SK-N-SH (cell line): ENCODE measurements at regions not wholly inside any gene's neighbourhood (a gene's known extent, or its start where the extent isn't known, plus 50 kb on each side); places are given as distances from the start of the nearest gene placed in this dataset.

ENCODE experiments used
- CTCF ChIA-PET: fragments of 300-600, 350-600 bp; formaldehyde crosslinking; extraction: SDS; loops from one replicate; lab custom pipeline; 2021; lab: Yijun Ruan, JAX
- POLR2A ChIA-PET: fragments of 350-600 bp; sonication (Branson Sonifier 250); formaldehyde crosslinking; extraction: SDS; loops from one replicate; lab custom pipeline; 2020; ENCODE audit warnings: antibody characterized with exemption, inconsistent platforms; lab: Yijun Ruan, JAX
- DNase-seq: peaks from one replicate; pipeline ENCODE4 v3.0.0; 2012
- H2AFZ ChIP-seq: fragments of 200-600 bp; sonication (generic); 2 replicates; pipeline ENCODE4 v1.8.1; 2016; ENCODE audit warnings: antibody characterized with exemption, mild to moderate bottlenecking, low read depth
- H3F3A ChIP-seq: fragments of 200-600 bp; sonication (generic); replicated peaks from 2 replicates; pipeline ENCODE3; 2016; ENCODE audit warnings: antibody characterized with exemption, mild to moderate bottlenecking; ENCODE audit not compliant: insufficient read depth
- H3K27ac ChIP-seq, 2 experiments: fragments of 200-500 bp in 1 of 2; fragments of 200-600 bp in 1 of 2; sonication (Bioruptor generic) in 1 of 2; sonication (generic), shearing (Covaris generic) in 1 of 2; 2 replicates each; pipeline versions ENCODE4 v1.5.1 to v1.6.1; 2014 to 2016; ENCODE audit warnings: low read depth in 2 of 2, inconsistent platforms in 1 of 2, low read length in 1 of 2, mild to moderate bottlenecking in 1 of 2, mixed read lengths in 1 of 2
- H3K27me3 ChIP-seq: fragments of 200-600 bp; sonication (generic), shearing (Covaris generic); 2 replicates; pipeline ENCODE4 v1.6.1; 2016; ENCODE audit warnings: mixed run types; ENCODE audit not compliant: insufficient read depth
- H3K36me3 ChIP-seq, 2 experiments: fragments of 200-500 bp in 1 of 2; fragments of 200-600 bp in 1 of 2; sonication (Bioruptor generic) in 1 of 2; sonication (generic) in 1 of 2; replicated peaks in 1 of 2; 2 replicates each; pipeline versions ENCODE3 to v1.5.1; 2014 to 2016; ENCODE audit warnings: low read length in 1 of 2, mild to moderate bottlenecking in 1 of 2; ENCODE audit not compliant: insufficient read depth in 2 of 2, control insufficient read depth in 1 of 2
- H3K4me1 ChIP-seq, 2 experiments: fragments of 200-500 bp in 1 of 2; fragments of 200-600 bp in 1 of 2; sonication (Bioruptor generic) in 1 of 2; sonication (generic), shearing (Covaris generic) in 1 of 2; 2 replicates each; pipeline versions ENCODE4 v1.5.1 to v1.6.1; 2014 to 2016; ENCODE audit warnings: low read depth in 1 of 2, low read length in 1 of 2, mixed run types in 1 of 2; ENCODE audit not compliant: insufficient read depth in 2 of 2, control insufficient read depth in 1 of 2
- H3K4me2 ChIP-seq: fragments of 200-600 bp; sonication (generic), shearing (Covaris generic); 2 replicates; pipeline ENCODE4 v1.6.1; 2017; ENCODE audit warnings: mixed run types
- H3K4me3 ChIP-seq, 2 experiments: fragments of 200-500 bp in 1 of 2; fragments of 200-600 bp in 1 of 2; sonication (Bioruptor generic) in 1 of 2; sonication (generic), shearing (Covaris generic) in 1 of 2; 2 replicates each; pipeline versions ENCODE4 v1.5.1 to v1.8.1; 2014 to 2016; ENCODE audit warnings: low read depth in 2 of 2, inconsistent platforms in 1 of 2, low read length in 1 of 2, mild to moderate bottlenecking in 1 of 2, mixed read lengths in 1 of 2, moderate library complexity in 1 of 2
- H3K79me2 ChIP-seq: fragments of 200-600 bp; sonication (generic); 2 replicates; pipeline ENCODE4 v1.8.1; 2017; ENCODE audit warnings: mild to moderate bottlenecking; ENCODE audit not compliant: insufficient read depth
- H3K9ac ChIP-seq: fragments of 200-600 bp; sonication (generic); 2 replicates; pipeline ENCODE4 v1.6.1; 2017; ENCODE audit warnings: mixed run types
- H3K9me2 ChIP-seq: fragments of 200-600 bp; sonication (generic); 2 replicates; pipeline ENCODE4 v1.6.1; 2017; ENCODE audit warnings: mixed run types
- H3K9me3 ChIP-seq: fragments of 200-600 bp; sonication (generic); 2 replicates; pipeline ENCODE4 v1.6.1; 2017; ENCODE audit warnings: mixed run types, mild to moderate bottlenecking, moderate library complexity
- H4K20me1 ChIP-seq: fragments of 200-600 bp; sonication (generic); 2 replicates; pipeline ENCODE4 v1.6.1; 2017; ENCODE audit warnings: mild to moderate bottlenecking, mixed run types; ENCODE audit not compliant: insufficient read depth
- ELF1 ChIP-seq: IDR thresholded peaks from 2 replicates; pipeline ENCODE4 v1.4.0; 2012
- EZH2phosphoT487 ChIP-seq: fragments of 200-600 bp; sonication (generic); IDR thresholded peaks from 2 replicates; pipeline ENCODE4 v1.6.1; 2017; ENCODE audit warnings: low read depth, mixed run types, mild to moderate bottlenecking, antibody characterized with exemption, moderate library complexity, borderline replicate concordance
- FOSL2 ChIP-seq: IDR thresholded peaks from 2 replicates; pipeline ENCODE4 v1.4.0; 2012; ENCODE audit warnings: low read depth, mild to moderate bottlenecking, moderate library complexity, borderline replicate concordance
- FOXM1 ChIP-seq: IDR thresholded peaks from 2 replicates; pipeline ENCODE4 v1.4.0; 2012; ENCODE audit warnings: low read depth, mild to moderate bottlenecking
- GABPA ChIP-seq: IDR thresholded peaks from 2 replicates; pipeline ENCODE4 v1.4.0; 2012; ENCODE audit warnings: low read depth, mild to moderate bottlenecking
- GATA2 ChIP-seq: sonication (generic); formaldehyde crosslinking; IDR thresholded peaks from 2 replicates; pipeline ENCODE4 v1.5.0; 2020; ENCODE audit warnings: mild to moderate bottlenecking, missing genetic modification reagents
- MEF2A ChIP-seq: IDR thresholded peaks from 2 replicates; pipeline ENCODE4 v1.4.0; 2012; ENCODE audit warnings: low read depth, borderline replicate concordance
- POLR2AphosphoS5 ChIP-seq: IDR thresholded peaks from 2 replicates; pipeline ENCODE4 v1.6.1; 2012; ENCODE audit warnings: low read depth, low read length
- RXRA ChIP-seq: IDR thresholded peaks from 2 replicates; pipeline ENCODE4 v1.4.0; 2012; ENCODE audit warnings: low read depth, mild to moderate bottlenecking, borderline replicate concordance
- SMC3 ChIP-seq: IDR thresholded peaks from 2 replicates; pipeline ENCODE4 v1.6.1; 2012; ENCODE audit warnings: low read depth, low read length, improper control_type of control experiment
- TAF1 ChIP-seq: IDR thresholded peaks from 2 replicates; pipeline ENCODE4 v1.6.1; 2012; ENCODE audit warnings: low read depth, mild to moderate bottlenecking, low read length, moderate library complexity, borderline replicate concordance
- TEAD4 ChIP-seq: IDR thresholded peaks from 2 replicates; pipeline ENCODE4 v1.4.0; 2012; ENCODE audit warnings: mild to moderate bottlenecking, borderline replicate concordance; ENCODE audit not compliant: insufficient read depth
- YY1 ChIP-seq: IDR thresholded peaks from 2 replicates; pipeline ENCODE4 v1.4.0; 2012; ENCODE audit warnings: low read depth, mild to moderate bottlenecking
- WGBS: methylation state at CpG from one replicate; pipeline ENCODE4 v1.1.6; 2017; ENCODE audit warnings: low lambda C conversion rate; 5-methylcytosine and 5-hydroxymethylcytosine counted together
- TF ChIP-seq, protein P1 (sequence below): IDR thresholded peaks from 2 replicates; pipeline ENCODE4 v1.4.0; 2012; ENCODE audit warnings: low read depth, borderline replicate concordance
- TF ChIP-seq, protein P2 (sequence below): IDR thresholded peaks from 2 replicates; pipeline ENCODE4 v1.4.0; 2012; ENCODE audit warnings: low read depth, borderline replicate concordance
- TF ChIP-seq, protein P3 (sequence below): IDR thresholded peaks from 2 replicates; pipeline ENCODE4 v1.4.0; 2012; ENCODE audit warnings: low read depth

DNA sequence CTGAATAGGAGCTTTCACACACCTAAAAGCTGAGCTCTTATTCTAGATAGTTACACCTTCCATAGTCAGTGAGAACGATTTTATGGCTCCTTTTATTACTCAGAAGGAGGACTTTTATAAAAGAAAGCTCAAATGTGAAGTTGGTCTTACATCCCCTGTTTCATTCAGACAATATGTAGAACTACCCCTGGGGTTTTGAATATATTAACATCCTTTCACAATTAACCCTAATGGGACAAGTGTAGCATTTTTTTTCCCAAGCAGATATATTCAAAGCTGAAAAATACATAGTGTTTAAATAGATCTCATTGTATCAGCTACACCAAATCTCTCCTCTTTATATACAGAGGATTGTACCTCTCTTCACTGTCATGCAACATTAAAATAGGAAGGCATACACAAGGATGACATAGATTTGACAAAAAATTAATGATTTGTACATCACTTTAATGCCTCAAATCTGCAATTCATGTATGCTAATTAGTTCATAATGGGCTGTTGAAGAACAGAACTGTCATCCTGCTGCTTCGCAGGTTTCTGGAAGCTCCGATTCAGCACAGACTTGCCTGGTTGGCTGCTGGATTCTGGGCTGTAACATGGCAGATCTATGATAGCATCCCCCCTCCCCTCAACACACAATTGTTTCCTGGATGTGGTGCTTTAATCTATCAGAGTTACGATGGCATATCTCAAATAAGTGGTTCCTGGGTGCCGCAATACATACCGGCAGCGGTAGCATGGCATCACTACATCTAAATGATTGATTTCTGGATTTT is 129.7 kb upstream of the PARD3B start:
- TF ChIP-seq GATA2 (CRISPR knock-in tag) (peak; percentile 32; the same call in 1 of the 2 replicates), TEAD4 (no peak)
- TF ChIP-seq, all 33 proteins: peak for 1
- H3K4me2 ChIP-seq = no peak overlapping the region
- peak; percentile 20 for DNase-seq
- H3K4me1 ChIP-seq = peaks cover 0 to 6% of the 10 kb centered on the region in 2 experiments; a peak in 2 of 4 replicates
- no peaks in the 10 kb centered on the region for H3K79me2 ChIP-seq
- no peaks in the 10 kb centered on the region for H3K36me3 ChIP-seq
- H3K9ac ChIP-seq = no peak overlapping the region
- WGBS = 34% methylated on average over 7 of the region's 7 CpGs
- no peaks in the 10 kb centered on the region for H3K9me2 ChIP-seq
- no peaks in the 10 kb centered on the region for H4K20me1 ChIP-seq
- no peaks in the 10 kb centered on the region for H3K27me3 ChIP-seq
- H3F3A ChIP-seq = no peaks in the 10 kb centered on the region
- ChIA-PET POLR2A (interaction anchor here (0.6 kb wide), 1 partner anchor 507 kb away, joined by 5 read pairs; no protein-coding TSS in a partner anchor), CTCF (interaction anchor here (0.7 to 1.1 kb wide), 3 partner anchors 9 to 60 kb away, joined by 3 to 4 read pairs (median 3); no protein-coding TSS in a partner anchor)
- H3K27ac ChIP-seq = no peak overlapping the region; a peak in 1 of 4 replicates
- no peak overlapping the region for H2AFZ ChIP-seq
- no peaks in the 10 kb centered on the region for H3K9me3 ChIP-seq
- H3K4me3 ChIP-seq = no peak overlapping the region; a peak in 1 of 4 replicates

DNA sequence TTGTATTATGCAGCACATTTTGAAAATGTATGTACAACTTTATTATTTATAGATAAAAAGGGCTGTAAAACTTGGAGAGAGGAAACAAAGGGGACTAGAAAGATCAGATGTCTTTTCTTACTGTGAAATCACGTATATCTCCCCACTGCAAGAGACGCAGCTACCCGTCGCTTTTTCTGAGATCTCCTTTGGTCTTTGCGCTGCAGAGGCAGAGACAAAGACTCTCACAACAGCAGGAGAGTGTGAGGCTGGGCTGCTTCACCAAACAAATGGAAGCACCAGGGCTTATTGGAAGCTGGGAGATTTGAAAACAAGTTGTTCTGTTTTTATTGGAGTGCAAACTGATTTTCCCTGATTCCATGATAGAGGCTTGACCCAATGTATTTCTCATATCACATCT is 129.0 kb upstream of the PARD3B start:
- no peaks in the 10 kb centered on the region for H3F3A ChIP-seq
- peak overlapping the region in 1 of 2 experiments; percentile 43; a peak in 1 of 4 replicates for H3K27ac ChIP-seq
- H3K4me1 ChIP-seq = peaks cover 0 to 6% of the 10 kb centered on the region in 2 experiments; a peak in 2 of 4 replicates
- TF ChIP-seq MEF2A (no peak), GABPA (no peak), SMC3 (no peak), FOSL2 (no peak)
- H3K79me2 ChIP-seq = no peaks in the 10 kb centered on the region
- ChIA-PET POLR2A (no interaction called here), CTCF (interaction anchor here (1.0 kb wide), 1 partner anchor 21 kb away, joined by 3 read pairs; no protein-coding TSS in a partner anchor)
- H3K9me3 ChIP-seq = no peaks in the 10 kb centered on the region
- no peaks in the 10 kb centered on the region for H3K27me3 ChIP-seq
- H4K20me1 ChIP-seq = no peaks in the 10 kb centered on the region
- H3K36me3 ChIP-seq = no peaks in the 10 kb centered on the region
- WGBS = 39% methylated on average over 5 of the region's 5 CpGs
- no peaks in the 10 kb centered on the region for H3K9me2 ChIP-seq
- H3K9ac ChIP-seq = no peak overlapping the region
- no peak overlapping the region for H3K4me3 ChIP-seq
- H2AFZ ChIP-seq = no peak overlapping the region
- DNase-seq = peak; percentile 3
- H3K4me2 ChIP-seq = no peak overlapping the region

DNA sequence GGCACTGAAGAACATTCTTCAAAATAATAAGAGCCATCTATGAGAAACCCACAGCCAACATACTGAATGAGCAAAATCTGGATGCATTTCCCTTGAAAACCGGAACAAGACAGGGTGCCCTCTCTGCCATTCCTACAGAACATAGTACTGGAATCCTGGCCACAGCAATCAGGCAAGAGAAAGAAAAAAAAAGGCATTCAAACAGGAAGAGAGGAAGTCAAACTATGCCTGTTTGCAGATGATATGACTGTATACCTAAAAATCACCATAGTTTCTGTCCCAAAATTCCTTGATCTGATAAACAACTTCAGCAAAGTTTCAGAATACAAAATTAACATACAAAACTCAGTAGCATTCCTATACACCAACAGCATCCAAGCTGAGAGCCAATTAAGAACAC is 119.5 kb upstream of the PARD3B start:
- Histone ChIP-seq H4K20me1 (no peaks in the 10 kb centered on the region), H3F3A (no peaks in the 10 kb centered on the region), H3K9ac (no peak overlapping the region), H3K79me2 (no peaks in the 10 kb centered on the region), H2AFZ (no peak overlapping the region), H3K9me2 (no peaks in the 10 kb centered on the region), H3K4me2 (no peak overlapping the region), H3K9me3 (no peaks in the 10 kb centered on the region), H3K4me3 (no peak overlapping the region), H3K36me3 (no peaks in the 10 kb centered on the region), H3K27ac (no peak overlapping the region), H3K27me3 (no peaks in the 10 kb centered on the region), H3K4me1 (no peaks in the 10 kb centered on the region)
- WGBS = 28% methylated on average over 1 of the region's 1 CpG
- DNase-seq = no peak
- CTCF ChIA-PET = no interaction called here
- POLR2A ChIA-PET = no interaction called here
- TF ChIP-seq EZH2phosphoT487 (no peak), POLR2AphosphoS5 (no peak), TAF1 (no peak), TEAD4 (no peak), YY1 (no peak), FOXM1 (no peak), FOSL2 (no peak), ELF1 (no peak), RXRA (no peak), GATA2 (CRISPR knock-in tag) (no peak), GABPA (no peak), SMC3 (no peak)
- TF ChIP-seq, protein P1, sequence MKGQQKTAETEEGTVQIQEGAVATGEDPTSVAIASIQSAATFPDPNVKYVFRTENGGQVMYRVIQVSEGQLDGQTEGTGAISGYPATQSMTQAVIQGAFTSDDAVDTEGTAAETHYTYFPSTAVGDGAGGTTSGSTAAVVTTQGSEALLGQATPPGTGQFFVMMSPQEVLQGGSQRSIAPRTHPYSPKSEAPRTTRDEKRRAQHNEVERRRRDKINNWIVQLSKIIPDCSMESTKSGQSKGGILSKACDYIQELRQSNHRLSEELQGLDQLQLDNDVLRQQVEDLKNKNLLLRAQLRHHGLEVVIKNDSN = no peak
- TF ChIP-seq, protein P2, sequence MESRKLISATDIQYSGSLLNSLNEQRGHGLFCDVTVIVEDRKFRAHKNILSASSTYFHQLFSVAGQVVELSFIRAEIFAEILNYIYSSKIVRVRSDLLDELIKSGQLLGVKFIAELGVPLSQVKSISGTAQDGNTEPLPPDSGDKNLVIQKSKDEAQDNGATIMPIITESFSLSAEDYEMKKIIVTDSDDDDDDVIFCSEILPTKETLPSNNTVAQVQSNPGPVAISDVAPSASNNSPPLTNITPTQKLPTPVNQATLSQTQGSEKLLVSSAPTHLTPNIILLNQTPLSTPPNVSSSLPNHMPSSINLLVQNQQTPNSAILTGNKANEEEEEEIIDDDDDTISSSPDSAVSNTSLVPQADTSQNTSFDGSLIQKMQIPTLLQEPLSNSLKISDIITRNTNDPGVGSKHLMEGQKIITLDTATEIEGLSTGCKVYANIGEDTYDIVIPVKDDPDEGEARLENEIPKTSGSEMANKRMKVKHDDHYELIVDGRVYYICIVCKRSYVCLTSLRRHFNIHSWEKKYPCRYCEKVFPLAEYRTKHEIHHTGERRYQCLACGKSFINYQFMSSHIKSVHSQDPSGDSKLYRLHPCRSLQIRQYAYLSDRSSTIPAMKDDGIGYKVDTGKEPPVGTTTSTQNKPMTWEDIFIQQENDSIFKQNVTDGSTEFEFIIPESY = no peak
- TF ChIP-seq, protein P3, sequence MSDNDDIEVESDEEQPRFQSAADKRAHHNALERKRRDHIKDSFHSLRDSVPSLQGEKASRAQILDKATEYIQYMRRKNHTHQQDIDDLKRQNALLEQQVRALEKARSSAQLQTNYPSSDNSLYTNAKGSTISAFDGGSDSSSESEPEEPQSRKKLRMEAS = no peak
